Astrocyte of the spinal cord (primary cell): ENCODE measurements at regions not wholly inside any gene's neighbourhood (a gene's known extent, or its start where the extent isn't known, plus 50 kb on each side); places are given as distances from the start of the nearest gene placed in this dataset.
A peak's percentile ranks its signal among the peaks of the same experiment; 100 is the strongest.

Experiments used
- DNase-seq: peaks from one replicate; pipeline ENCODE4 v3.0.0; 2011; ENCODE audit warnings: low read depth, low spot score
- H3K4me3 ChIP-seq: 2 replicates; pipeline ENCODE4 v1.5.1; 2011; ENCODE audit warnings: low read depth, mild to moderate bottlenecking, low read length, moderate library complexity
- in situ Hi-C: cut with HindIII; loops from 2 replicates; pipeline ENCODE4 v1.10.0; 2017; ENCODE audit warnings: low sequenced_read_pairs
- TF ChIP-seq, protein P1 (sequence below): IDR thresholded peaks from 2 replicates; pipeline ENCODE4 v1.5.1; 2012; ENCODE audit warnings: low read depth, mild to moderate bottlenecking, low read length, inconsistent platforms

- TF ChIP-seq, protein P1, sequence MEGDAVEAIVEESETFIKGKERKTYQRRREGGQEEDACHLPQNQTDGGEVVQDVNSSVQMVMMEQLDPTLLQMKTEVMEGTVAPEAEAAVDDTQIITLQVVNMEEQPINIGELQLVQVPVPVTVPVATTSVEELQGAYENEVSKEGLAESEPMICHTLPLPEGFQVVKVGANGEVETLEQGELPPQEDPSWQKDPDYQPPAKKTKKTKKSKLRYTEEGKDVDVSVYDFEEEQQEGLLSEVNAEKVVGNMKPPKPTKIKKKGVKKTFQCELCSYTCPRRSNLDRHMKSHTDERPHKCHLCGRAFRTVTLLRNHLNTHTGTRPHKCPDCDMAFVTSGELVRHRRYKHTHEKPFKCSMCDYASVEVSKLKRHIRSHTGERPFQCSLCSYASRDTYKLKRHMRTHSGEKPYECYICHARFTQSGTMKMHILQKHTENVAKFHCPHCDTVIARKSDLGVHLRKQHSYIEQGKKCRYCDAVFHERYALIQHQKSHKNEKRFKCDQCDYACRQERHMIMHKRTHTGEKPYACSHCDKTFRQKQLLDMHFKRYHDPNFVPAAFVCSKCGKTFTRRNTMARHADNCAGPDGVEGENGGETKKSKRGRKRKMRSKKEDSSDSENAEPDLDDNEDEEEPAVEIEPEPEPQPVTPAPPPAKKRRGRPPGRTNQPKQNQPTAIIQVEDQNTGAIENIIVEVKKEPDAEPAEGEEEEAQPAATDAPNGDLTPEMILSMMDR = no peak
- DNase-seq = no peak
- no peak overlapping the region for H3K4me3 ChIP-seq
- in situ Hi-C loops = no loop called here
Observed at GRCh38 chr9:79378107-79378506, 193.7 kb upstream of the TLE4 start.

GRCh38 chr9:79382044-79382443, 189.7 kb upstream of the TLE4 start:
- no peak overlapping the region for H3K4me3 ChIP-seq
- TF ChIP-seq, protein P1 = no peak
- DNase-seq = no peak
- in situ Hi-C loops = no loop called here

GRCh38 chr9:79382458-79382857, 189.3 kb upstream of the TLE4 start:
- DNase-seq = no peak
- H3K4me3 ChIP-seq = no peak overlapping the region
- in situ Hi-C loops = no loop called here
- TF ChIP-seq, protein P1 = no peak

GRCh38 chr9:79383096-79383495, 188.7 kb upstream of the TLE4 start:
- no peak overlapping the region for H3K4me3 ChIP-seq
- DNase-seq = no peak
- in situ Hi-C loops = no loop called here
- TF ChIP-seq, protein P1 = no peak

GRCh38 chr9:79384091-79384490, 187.7 kb upstream of the TLE4 start:
- TF ChIP-seq, protein P1 = no peak
- in situ Hi-C loops = no loop called here
- DNase-seq = no peak
- H3K4me3 ChIP-seq = no peak overlapping the region

DNA sequence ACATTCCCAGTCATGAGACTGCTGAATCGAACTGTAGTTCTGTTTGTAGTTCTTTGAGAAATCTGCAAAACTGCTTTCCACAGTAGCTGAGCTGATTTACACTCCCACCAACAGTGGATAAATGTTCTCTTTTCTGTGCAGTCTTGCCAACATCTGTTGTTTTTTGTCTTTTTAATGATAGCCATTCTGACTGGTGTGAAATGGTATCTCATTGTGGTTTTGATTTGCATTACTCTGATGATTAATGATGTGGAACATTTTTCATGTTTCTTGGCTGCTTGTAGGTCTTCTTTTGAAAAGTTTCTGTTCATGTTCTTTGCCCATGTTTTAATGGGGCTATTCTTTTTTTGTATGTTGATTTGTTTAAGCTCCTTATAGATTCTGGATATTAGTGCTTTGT, 187.3 kb upstream of the TLE4 start:
- in situ Hi-C loops = no loop called here
- TF ChIP-seq, protein P1 = no peak
- peak; percentile 42 for DNase-seq
- H3K4me3 ChIP-seq = no peak overlapping the region
